Tibial nerve (tissue), 4 donors: ENCODE measurements at regions not wholly inside any gene's neighbourhood (a gene's known extent, or its start where the extent isn't known, plus 50 kb on each side); places are given as distances from the start of the nearest gene placed in this dataset.

Experiments used
- CTCF ChIP-seq, 5 experiments: fragments of 200-600 bp in 3 of 5; fragments of 450-650 bp in 2 of 5; sonication (generic) in 3 of 5; IDR thresholded peaks; one replicate each; pipeline ENCODE4 v1.5.1; 2016 to 2019; ENCODE audit warnings: antibody characterized with exemption in 5 of 5, mild to moderate bottlenecking in 3 of 5, moderate library complexity in 2 of 5
- EP300 ChIP-seq, 2 donors: sonication (generic); formaldehyde crosslinking; IDR thresholded peaks; one replicate each; pipeline ENCODE4 v1.6.1; 2017; ENCODE audit warnings: antibody characterized with exemption in 2 of 2, mild to moderate bottlenecking in 1 of 2
- POLR2A ChIP-seq, 2 donors: fragments of 450-650 bp; IDR thresholded peaks; one replicate each; pipeline ENCODE4 v1.6.1; 2017; ENCODE audit warnings: antibody characterized with exemption in 2 of 2, mild to moderate bottlenecking in 2 of 2, moderate library complexity in 2 of 2

GRCh38 chr4:187413564-187414358, 581.8 kb upstream of the ZFP42 start:
- TF ChIP-seq CTCF (IDR thresholded peaks at IDR 0.05) = no peak
- TF ChIP-seq POLR2A (IDR thresholded peaks at IDR 0.05) = no peak
- no peak for TF ChIP-seq EP300 (IDR thresholded peaks at IDR 0.05)
